ENCODE measurements at regions not wholly inside any gene's neighbourhood (a gene's known extent, or its start where the extent isn't known, plus 50 kb on each side); places are given as distances from the start of the nearest gene placed in this dataset.

DNA sequence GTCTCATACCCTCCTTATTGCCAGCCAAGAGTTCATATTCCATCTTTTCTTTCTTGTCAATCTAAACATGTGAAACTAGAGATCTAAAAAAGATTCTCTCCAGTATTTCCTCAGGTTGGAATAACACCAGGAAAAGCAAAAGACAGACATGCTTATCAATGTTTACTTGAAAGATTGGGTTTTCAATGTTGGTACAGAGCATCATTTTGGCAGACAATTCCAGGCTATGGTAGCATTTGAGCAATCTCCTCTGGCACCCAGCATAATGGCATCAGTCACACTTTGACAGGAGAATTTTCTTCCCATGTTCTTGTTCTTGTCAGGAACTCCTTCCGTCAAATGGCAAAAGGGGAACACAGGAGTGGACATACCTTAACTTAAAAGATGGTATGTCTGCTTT is 61.0 kb upstream of the RARB start:
- TF ChIP-seq GATA2 (IDR thresholded peaks at IDR 0.05; ENCODE audit: low read depth, low read length) (no peak), GATA3 (IDR thresholded peaks at IDR 0.05; ENCODE audit: low read depth, low read length) (no peak)

DNA sequence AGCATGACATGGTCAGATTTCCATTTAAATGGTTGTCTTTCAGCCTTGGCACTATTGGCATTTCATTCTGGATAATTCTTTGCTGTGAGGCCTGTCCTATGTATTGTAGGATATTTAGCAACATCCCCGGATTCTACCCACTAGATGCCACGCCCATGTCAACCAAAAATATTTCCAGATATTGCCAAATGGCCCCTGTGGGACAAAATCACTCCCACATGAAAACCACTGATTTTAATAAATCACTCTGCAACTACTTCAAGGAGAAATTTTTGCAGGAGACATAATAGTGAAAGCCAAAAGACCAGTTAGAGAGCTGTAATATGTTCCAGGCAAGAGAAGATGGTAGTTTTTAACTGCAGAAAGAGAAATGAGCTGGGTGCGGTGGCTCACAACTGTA is 55.9 kb upstream of the RARB start:
- TF ChIP-seq GATA3 (IDR thresholded peaks at IDR 0.05; ENCODE audit: low read depth, low read length): no peak
- TF ChIP-seq GATA2 (IDR thresholded peaks at IDR 0.05; ENCODE audit: low read depth, low read length): no peak

DNA sequence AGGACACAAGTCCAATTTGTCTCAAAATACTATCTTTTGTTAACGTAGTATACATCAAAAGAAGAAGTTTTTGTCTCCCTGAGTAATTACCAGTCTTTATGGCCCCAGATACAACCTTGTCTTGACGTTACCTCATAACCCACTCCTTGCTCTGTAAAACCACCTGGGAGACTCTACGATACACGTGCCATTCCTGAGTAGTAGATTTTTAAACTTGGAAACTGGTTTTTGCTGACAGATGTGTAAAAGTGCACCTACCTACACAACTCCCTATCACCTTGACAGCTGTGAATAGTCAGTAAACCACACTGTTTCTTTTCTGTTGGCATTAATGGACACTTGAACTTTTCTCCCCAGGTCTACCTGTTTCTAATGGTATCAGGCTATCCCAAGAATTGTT is 51.7 kb upstream of the RARB start:
- TF ChIP-seq GATA2 (IDR thresholded peaks at IDR 0.05; ENCODE audit: low read depth, low read length): no peak
- no peak for TF ChIP-seq GATA3 (IDR thresholded peaks at IDR 0.05; ENCODE audit: low read depth, low read length)

DNA sequence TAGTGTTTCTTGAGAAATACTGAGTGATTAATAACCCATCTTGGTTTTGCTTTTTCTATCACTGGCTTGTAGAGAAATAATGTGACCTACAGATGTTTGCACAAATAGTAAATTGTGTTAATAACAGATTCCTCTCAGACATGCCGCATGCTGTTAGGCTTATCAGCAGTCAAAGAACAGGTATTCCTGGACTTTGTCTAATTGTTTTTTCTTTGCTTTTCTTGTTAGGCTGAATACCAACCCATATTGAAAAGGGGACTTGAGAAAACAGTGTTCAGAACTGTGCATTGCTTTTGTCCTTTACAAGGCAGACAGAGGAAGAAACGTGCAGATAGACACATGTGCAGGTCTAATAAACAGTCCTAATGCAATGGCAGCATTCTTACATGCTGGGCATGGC is 51.0 kb upstream of the RARB start:
- no peak for TF ChIP-seq GATA2 (IDR thresholded peaks at IDR 0.05; ENCODE audit: low read depth, low read length)
- TF ChIP-seq GATA3 (IDR thresholded peaks at IDR 0.05; ENCODE audit: low read depth, low read length): no peak
